HG03175 (cell line): ENCODE measurements at regions not wholly inside any gene's neighbourhood (a gene's known extent, or its start where the extent isn't known, plus 50 kb on each side); places are given as distances from the start of the nearest gene placed in this dataset.

ENCODE experiments used
- ATAC-seq: cut with Tn5 transposase; IDR thresholded peaks from one replicate; pipeline ENCODE4 v1.9.1; 2021; ENCODE audit warnings: mild to moderate bottlenecking, moderate library complexity; ENCODE audit not compliant: unreplicated experiment

DNA sequence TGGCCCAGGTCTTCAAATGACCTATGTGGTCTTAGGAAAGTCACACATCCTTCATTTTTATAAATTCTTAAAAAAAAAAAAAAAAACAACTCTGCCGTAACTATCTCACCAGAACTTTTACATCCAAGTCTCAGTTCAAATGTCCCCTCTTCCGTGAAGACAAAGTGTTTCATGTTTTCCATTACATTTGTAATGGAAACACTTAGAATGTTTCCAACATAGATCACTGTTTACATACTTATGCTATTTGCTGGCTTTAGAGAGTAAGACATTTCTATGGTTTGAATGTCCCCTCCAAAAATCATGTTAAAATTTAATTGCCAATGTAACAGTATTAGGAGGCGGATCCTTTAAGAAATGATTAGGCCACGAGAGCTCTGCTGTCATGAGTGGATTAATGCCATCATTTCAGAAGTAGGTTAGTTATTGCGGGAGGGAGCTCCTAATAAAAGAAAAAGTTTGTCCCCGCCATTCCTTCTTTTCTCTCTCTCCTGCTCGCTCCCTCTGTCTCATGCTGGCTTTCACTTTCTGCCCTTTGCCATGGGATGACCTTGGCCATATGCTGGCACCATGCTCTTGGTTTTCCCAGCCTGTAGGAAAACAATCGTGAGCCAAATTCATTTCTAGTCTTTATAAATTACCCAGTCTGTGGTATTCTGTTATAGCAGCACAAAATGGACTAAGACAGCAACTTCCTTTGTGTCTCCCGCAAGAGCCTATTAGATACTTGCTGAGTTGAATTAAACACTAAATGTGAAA is 887.8 kb upstream of the SOX9 start:
- ATAC-seq = no peak

DNA sequence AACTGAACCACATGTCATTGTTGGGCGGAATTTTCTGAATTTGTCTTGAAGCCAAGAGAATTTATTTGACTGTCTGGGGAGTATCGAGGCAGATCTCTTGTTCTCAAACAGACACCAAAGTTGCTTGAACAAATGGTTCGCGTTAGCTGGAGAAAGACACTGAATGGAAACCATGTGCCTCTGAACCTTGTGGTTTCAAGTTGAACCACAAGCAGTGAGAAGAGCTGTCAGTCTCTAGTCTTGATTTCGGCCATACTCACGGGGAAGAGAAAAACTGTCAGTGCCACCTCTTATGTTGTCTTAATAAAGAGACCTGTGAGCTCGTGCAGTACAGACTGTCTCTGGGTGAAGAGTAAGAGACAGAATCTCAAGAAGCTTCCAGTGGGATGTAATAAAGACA is 886.5 kb upstream of the SOX9 start:
- no peak for ATAC-seq

GRCh38 chr17:71237903-71238538 is 882.8 kb upstream of the SOX9 start:
- ATAC-seq = no peak

- no peak for ATAC-seq
Measured at GRCh38 chr17:71247441-71248015, 873.3 kb upstream of the SOX9 start.

DNA sequence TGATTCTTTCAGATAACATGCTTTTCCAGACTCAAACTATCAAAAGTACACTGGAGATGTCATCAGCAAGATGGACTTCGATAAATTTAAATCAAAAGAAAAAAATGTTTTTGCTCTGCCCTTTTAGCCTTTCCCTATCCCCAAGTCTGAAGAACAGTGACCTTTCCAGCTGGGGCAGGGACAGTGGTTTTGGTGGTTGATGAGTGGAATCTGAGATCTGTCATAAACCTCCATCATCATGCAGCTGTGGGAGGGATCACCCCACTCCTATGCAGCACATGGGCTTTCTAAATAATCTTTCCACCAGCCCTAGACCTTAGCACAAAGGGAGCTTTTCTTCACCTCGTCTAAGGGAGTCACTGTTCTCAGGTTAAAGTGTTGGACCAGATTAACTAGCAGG is 869.5 kb upstream of the SOX9 start:
- ATAC-seq = no peak

DNA sequence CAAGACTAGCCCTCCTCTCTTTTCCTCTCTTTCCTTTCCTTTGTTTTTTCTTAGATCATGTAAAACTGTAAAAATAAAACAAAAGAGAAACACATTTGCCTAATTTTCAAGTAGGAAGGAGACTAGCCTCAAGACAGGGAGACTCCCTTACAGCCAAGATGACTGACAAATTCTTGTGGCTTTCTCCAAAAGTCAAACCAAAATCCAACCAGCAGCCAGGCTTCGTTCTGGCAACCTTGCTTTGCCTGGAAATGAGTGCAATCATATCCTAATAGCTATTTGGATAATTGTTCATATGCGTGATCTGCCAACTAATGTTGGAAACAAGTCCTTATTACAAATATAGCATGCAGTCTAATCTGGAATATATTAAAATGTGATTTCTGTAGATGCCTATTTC is 868.9 kb upstream of the SOX9 start:
- no peak for ATAC-seq

DNA sequence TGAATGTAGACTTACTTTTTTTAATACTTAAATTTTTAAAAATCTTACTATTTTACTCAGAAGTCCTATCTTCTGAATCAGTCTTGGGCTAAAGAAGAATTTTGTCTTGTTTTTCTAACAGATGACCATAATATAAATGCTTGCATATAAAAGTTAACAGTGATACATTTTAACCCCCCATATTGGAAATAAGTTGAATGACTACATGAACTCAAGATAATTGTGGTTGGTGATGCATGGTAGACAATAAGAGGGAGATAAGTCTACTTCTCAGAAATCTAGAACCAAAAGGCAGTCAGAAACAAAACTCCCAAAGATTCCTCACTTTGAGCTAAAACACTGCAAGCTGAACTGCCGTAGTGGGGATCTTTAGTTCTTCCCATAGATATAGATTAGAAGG is 868.4 kb upstream of the SOX9 start:
- no peak for ATAC-seq

DNA sequence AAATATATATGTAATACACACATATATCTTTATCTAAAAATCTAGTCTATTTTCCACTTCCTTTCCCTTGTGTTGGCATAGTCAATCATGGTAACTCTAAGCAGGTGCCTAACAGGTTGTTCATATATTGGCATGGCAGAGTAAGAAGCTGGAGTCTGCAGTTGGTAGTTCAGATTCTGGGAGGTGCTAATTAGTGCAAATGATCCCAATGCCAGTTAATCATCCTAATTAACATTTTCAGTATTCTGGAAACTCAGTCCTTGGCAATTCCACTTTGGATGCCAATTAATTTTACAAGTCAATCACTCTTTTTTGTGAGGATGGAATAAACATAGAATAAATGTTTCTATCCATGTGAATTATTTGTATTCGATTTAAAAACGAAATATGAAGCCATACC is 863.7 kb upstream of the SOX9 start:
- ATAC-seq = no peak

- ATAC-seq = no peak
Measured at GRCh38 chr17:71260366-71260940, 860.4 kb upstream of the SOX9 start.

DNA sequence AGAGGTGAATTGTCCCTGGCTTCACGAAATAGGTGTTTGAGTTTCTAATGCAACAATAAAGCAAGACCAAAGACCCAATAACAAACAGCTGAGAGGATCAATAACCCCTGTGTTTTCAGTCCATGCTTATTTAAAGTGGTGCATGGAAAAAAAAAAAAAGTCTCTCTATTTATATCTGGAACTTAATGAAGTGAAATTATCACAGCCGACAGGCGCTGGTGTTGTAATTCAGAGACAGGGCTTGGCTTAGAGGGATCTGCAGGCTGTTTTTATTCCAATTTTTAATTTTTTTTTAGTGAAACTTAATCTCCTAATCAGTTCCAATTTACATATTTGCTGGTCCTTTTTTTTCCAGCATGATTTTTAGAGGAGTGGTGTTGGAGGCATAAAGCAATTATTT is 858.2 kb upstream of the SOX9 start:
- no peak for ATAC-seq

DNA sequence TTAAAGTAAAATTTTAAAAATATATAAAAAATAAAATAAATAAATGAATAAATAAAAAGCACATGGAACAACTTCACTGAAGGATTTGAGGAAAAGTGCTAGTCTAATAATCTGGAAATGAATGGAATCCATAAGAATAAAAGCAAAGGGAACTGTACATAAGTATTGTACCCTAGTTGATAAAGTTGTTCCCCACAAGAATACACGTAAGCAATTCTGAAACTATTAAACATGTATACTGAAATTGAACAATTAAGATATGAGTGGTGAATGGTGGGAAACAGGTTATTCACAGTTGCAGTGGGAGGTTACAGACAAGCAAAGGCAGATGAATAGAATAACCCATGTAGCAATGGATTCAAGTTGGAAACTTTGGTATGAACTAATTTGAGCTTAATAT is 853.2 kb upstream of the SOX9 start:
- no peak for ATAC-seq

- ATAC-seq = no peak
Measured at GRCh38 chr17:71269201-71269600, 851.6 kb upstream of the SOX9 start.

DNA sequence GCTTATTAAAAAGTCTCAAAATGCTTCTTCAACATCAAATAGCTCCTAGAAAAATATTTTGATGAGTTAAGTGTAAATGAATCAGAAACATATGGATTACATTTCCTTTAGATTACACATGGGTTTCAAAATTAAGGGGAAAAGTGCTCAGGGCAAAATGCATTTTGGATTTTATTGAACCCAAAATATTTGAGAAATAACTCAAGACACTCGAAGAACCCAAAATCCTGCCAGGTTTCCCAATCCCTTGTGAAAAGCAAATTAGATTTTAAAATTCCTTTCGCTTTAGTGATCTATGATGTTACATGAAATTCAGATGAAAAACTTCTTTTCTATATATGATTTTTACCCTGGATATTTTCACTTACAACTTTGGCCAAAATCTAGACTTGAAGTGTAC is 847.4 kb upstream of the SOX9 start:
- ATAC-seq = no peak

DNA sequence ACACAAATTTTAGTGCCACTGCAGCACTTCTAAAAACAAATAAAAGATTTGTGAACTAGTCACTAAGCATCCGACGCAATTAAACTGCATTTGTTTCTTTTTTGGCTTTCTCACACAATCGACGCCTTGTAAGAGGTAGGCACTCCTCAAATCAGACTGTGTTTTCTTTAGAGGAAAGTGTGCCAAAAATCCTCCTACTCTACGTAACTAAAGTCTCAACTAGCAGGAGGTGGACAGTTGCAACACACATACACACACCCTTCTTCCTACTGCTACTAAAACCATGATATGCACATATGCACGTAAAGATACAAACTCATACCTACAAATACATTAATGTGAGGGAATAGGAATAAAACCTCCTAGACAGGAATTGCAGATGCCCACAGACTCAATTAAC is 844.7 kb upstream of the SOX9 start:
- no peak for ATAC-seq

GRCh38 chr17:71283486-71283885 is 837.3 kb upstream of the SOX9 start:
- ATAC-seq = no peak

DNA sequence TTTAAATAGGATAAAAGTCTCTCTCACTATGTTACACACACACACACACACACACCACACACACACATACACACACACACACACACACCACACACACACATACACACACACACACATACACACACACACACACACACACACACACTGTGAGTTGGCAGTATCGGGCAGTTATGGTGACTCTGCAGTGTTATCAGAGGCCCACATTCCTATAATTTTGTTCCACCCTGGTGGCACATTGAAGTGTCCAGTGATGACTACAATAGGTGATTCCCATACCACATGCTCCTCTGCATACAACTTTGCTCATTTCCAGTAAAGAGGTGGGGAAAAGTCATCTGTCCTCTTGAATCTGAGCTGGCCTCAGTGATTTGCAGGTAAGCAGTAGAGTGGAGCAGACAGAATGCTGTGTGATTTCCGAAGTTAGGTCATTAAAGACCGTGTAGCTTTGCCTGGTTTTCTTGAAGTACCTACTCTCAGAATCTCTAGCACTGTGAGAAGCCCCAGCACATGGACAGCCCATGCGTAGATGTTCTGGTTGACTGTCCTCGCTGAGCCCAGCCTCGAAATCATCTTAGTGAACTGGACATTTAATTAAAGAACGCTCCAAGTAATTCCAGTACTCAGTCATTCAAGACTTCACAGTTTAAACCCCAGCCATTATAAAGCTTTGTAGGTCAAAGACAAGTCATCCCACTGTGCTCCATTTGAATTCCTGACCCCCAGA is 836.6 kb upstream of the SOX9 start:
- no peak for ATAC-seq

GRCh38 chr17:71286625-71287024 is 834.2 kb upstream of the SOX9 start:
- no peak for ATAC-seq

- no peak for ATAC-seq
Measured at GRCh38 chr17:71287071-71287823, 833.6 kb upstream of the SOX9 start.

GRCh38 chr17:71292006-71292405 is 828.8 kb upstream of the SOX9 start:
- ATAC-seq = no peak

DNA sequence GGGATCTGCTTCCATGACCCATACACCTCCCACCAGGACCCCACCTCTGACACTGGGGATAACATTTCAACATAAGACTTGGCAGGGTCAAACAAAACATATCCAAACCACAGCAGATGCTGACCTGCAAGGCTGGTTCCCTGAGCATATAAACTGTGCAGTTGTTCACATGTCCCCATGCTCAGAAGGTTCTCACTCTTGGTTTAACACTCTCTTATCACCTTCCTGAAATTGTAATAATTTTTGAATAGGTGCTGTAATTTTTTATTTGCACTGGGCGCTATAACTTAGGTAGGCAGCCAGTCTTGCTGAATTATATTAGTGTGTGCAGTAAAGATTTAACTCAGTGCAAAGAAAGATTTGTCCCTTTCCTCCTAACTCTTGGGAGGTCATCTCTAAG is 824.8 kb upstream of the SOX9 start:
- ATAC-seq = no peak

GRCh38 chr17:71301063-71301462 is 819.8 kb upstream of the SOX9 start:
- no peak for ATAC-seq
